ENCODE measurements at regions not wholly inside any gene's neighbourhood (a gene's known extent, or its start where the extent isn't known, plus 50 kb on each side); places are given as distances from the start of the nearest gene placed in this dataset.
"Not testable (repeated sequence)": the region's sequence is repeated elsewhere in the genome, so short reads cannot be mapped to it uniquely, and the experiment has no call there.

- Histone ChIP-seq H3K9me3 (peaks cover 0 to 100% (median 61%) of the 10 kb centered on the region in 3 donors), H3K27me3 (no peaks in the 10 kb centered on the region), H3K27ac (no peak overlapping the region), H3K4me3 (no peak overlapping the region), H3K4me1 (no peaks in the 10 kb centered on the region), H3K36me3 (no peaks in the 10 kb centered on the region)
- 76 to 80% methylated on average over 7 of the region's 7 CpGs for WGBS, 2 donors
- no peak for DNase-seq
- intact Hi-C loops (cut with DNase I): no loop called here
- TF ChIP-seq CTCF (IDR thresholded peaks at IDR 0.05): no peak
- no peak for TF ChIP-seq POLR2A (IDR thresholded peaks at IDR 0.05)
Observed at GRCh38 chr10:130282492-130283218, 146.5 kb downstream of the GLRX3 start.

- no peak overlapping the region for H3K27ac ChIP-seq
- WGBS, 2 donors: 80 to 85% methylated on average over 4 of the region's 4 CpGs
- DNase-seq: no peak
- H3K4me1 ChIP-seq: no peaks in the 10 kb centered on the region
- H3K27me3 ChIP-seq: no peaks in the 10 kb centered on the region
- TF ChIP-seq POLR2A (IDR thresholded peaks at IDR 0.05) (no peak), CTCF (IDR thresholded peaks at IDR 0.05) (no peak)
- intact Hi-C loops (cut with DNase I): no loop called here
- no peak overlapping the region for H3K4me3 ChIP-seq
- H3K9me3 ChIP-seq: peaks cover 0 to 95% (median 59%) of the 10 kb centered on the region in 3 donors
- H3K36me3 ChIP-seq: no peaks in the 10 kb centered on the region
Observed at GRCh38 chr10:130283219-130283545, 147.0 kb downstream of the GLRX3 start.

GRCh38 chr10:130295761-130296160 lies 159.6 kb downstream of the GLRX3 start:
- 84 to 88% methylated on average over 3 of the region's 3 CpGs for WGBS, 2 donors
- H3K4me3 ChIP-seq; intact Hi-C loops (cut with DNase I); H3K4me1 ChIP-seq; H3K27ac ChIP-seq; H3K27me3 ChIP-seq; DNase-seq; H3K36me3 ChIP-seq: not testable (repeated sequence)
- peaks cover 0 to 71% (median 0%) of the 10 kb centered on the region in 3 donors for H3K9me3 ChIP-seq

- Histone ChIP-seq H3K27ac (peak overlapping the region in 2 of 4 donors; percentile 59 to 78), H3K9me3 (peaks cover 0 to 71% (median 16%) of the 10 kb centered on the region in 3 donors), H3K4me3 (peak overlapping the region in 3 of 4 donors; percentile 21 to 49 (median 32)), H3K4me1 (no peaks in the 10 kb centered on the region), H3K36me3 (no peaks in the 10 kb centered on the region), H3K27me3 (no peaks in the 10 kb centered on the region)
- WGBS, 2 donors: no CpG with 5 or more reads among the region's 23 CpGs
- intact Hi-C loops (cut with DNase I): no loop called here
- TF ChIP-seq CTCF (IDR thresholded peaks at IDR 0.05) (no peak), POLR2A (IDR thresholded peaks at IDR 0.05) (no peak)
- no peak for DNase-seq
Observed at GRCh38 chr10:130300608-130301020, 164.4 kb downstream of the GLRX3 start.

- peak; percentile 29 for DNase-seq
- H3K4me1 ChIP-seq: no peaks in the 10 kb centered on the region
- no peak for TF ChIP-seq CTCF (IDR thresholded peaks at IDR 0.05)
- TF ChIP-seq POLR2A (IDR thresholded peaks at IDR 0.05): no peak
- no peaks in the 10 kb centered on the region for H3K27me3 ChIP-seq
- H3K36me3 ChIP-seq: no peaks in the 10 kb centered on the region
- peak overlapping the region in 2 of 4 donors; percentile 59 to 78 for H3K27ac ChIP-seq
- WGBS, 2 donors: 11 to 63% methylated on average over 9 to 13 of the region's 54 CpGs
- intact Hi-C loops (cut with DNase I): no loop called here
- H3K4me3 ChIP-seq: peak overlapping the region in 3 of 4 donors; percentile 21 to 49 (median 32)
- H3K9me3 ChIP-seq: peaks cover 0 to 65% (median 17%) of the 10 kb centered on the region in 3 donors
Observed at GRCh38 chr10:130301021-130301892, 165.1 kb downstream of the GLRX3 start.
